ENCODE measurements at regions not wholly inside any gene's neighbourhood (a gene's known extent, or its start where the extent isn't known, plus 50 kb on each side); places are given as distances from the start of the nearest gene placed in this dataset.

- no peak for DNase-seq (ENCODE audit: low read depth, low spot score)
- Mint-ChIP-seq H3K27ac (ENCODE audit: unreplicated experiment) (no peak overlapping the region), H3K4me3 (no peak overlapping the region), H3K27me3 (ENCODE audit: low read depth) (peaks cover 9% of the 10 kb centered on the region), H3K36me3 (ENCODE audit: low read depth) (no peaks in the 10 kb centered on the region), H3K9me3 (no peaks in the 10 kb centered on the region), H3K4me1 (no peaks in the 10 kb centered on the region)
- no peak for TF ChIP-seq CTCF (conservative IDR thresholded peaks at IDR 0.05)
Observed at GRCh38 chr3:68249265-68249664, 594.9 kb upstream of the SUCLG2 start.

DNA sequence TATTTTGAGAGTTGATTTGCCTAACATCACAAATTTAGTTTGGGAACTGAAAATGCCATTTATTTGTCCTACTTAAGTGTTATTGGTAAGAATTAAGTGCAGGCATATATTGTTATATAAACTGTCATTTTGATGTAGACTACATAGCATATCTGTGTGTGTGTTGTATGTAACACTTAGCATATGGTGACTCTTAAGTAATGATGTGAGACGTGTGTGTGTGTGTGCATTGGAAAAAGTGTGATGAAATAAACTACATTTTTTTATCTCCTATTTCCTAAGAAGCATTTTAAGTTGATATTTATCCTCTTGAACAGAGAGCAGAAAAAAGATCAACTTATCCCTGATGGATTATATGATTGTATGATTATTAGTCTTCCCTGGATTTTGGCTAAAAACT is 588.2 kb upstream of the SUCLG2 start:
- Mint-ChIP-seq H3K4me3 (no peak overlapping the region), H3K27ac (ENCODE audit: unreplicated experiment) (no peak overlapping the region), H3K36me3 (ENCODE audit: low read depth) (no peaks in the 10 kb centered on the region), H3K27me3 (ENCODE audit: low read depth) (peaks cover 3% of the 10 kb centered on the region), H3K9me3 (no peaks in the 10 kb centered on the region), H3K4me1 (no peaks in the 10 kb centered on the region)
- no peak for TF ChIP-seq CTCF (conservative IDR thresholded peaks at IDR 0.05)
- DNase-seq (ENCODE audit: low read depth, low spot score), result no peak

DNA sequence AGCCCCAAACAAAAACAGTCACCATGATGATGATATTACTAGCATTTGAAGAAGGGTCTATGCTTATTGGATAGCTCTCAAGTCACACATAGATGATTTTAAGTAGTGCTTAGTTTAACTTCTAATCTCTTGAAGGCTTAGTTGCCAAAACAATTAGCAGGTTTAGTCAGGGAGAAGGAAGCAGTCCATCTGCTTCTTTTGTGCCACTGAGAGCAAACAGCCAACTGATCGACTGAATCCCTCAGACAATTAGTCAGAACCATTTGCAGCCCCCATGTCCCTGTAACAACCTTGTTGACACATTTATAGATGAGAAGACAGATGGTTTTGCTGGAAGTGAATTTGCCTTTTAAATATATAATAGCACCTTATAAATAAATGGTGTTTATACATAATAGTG is 585.1 kb upstream of the SUCLG2 start:
- TF ChIP-seq CTCF (conservative IDR thresholded peaks at IDR 0.05), result no peak
- H3K4me3 Mint-ChIP-seq, result no peak overlapping the region

DNA sequence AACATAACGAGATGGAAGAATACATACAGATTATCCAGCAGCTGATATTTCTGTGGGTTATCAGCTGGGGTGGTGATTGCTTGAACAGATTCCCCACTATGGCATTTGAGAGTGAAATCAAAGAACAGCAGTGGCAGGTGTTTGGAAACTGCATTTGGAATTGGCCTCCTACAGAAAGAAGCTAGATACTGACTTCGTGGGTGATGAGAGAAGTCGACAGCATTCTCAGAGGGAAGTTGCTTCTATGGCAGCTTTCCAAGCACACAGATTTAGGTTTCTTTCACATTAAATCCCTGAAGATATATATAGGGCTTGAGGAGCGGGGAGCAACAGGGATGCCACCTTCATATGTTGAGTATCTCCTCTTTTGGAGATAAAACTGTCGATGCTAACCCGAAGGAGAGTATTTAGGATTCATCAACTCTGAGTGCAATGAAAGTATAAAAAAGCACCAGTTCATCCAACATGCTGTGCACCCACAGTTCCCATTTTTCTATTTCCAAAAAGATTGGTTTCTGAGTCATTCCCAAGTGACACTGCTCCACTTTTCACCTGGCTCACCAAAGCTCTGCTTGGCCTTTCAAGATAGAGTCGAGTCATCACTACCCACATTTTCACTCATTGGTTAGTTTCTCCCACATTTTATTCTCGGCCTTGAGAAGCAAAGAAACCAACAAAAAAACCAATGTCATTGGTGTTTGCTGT is 579.8 kb upstream of the SUCLG2 start:
- no peak overlapping the region for H3K27ac Mint-ChIP-seq (ENCODE audit: unreplicated experiment)
- no peak for DNase-seq (ENCODE audit: low read depth, low spot score)
- no peaks in the 10 kb centered on the region for H3K4me1 Mint-ChIP-seq
- H3K4me3 Mint-ChIP-seq, result no peak overlapping the region
- no peaks in the 10 kb centered on the region for H3K27me3 Mint-ChIP-seq (ENCODE audit: low read depth)
- no peaks in the 10 kb centered on the region for H3K36me3 Mint-ChIP-seq (ENCODE audit: low read depth)
- TF ChIP-seq CTCF (conservative IDR thresholded peaks at IDR 0.05), result no peak
- H3K9me3 Mint-ChIP-seq, result peaks cover 9% of the 10 kb centered on the region

More for the DNA sequence above, 585.1 kb upstream of the SUCLG2 start:
- H3K27me3 Mint-ChIP-seq (ENCODE audit: low read depth), result no peaks in the 10 kb centered on the region
- H3K27ac Mint-ChIP-seq (ENCODE audit: unreplicated experiment), result no peak overlapping the region
- no peak for DNase-seq (ENCODE audit: low read depth, low spot score)
- H3K4me1 Mint-ChIP-seq, result no peaks in the 10 kb centered on the region
- no peaks in the 10 kb centered on the region for H3K9me3 Mint-ChIP-seq
- H3K36me3 Mint-ChIP-seq (ENCODE audit: low read depth), result no peaks in the 10 kb centered on the region

GRCh38 chr3:68228856-68229255 is 574.4 kb upstream of the SUCLG2 start:
- Mint-ChIP-seq H3K27ac (ENCODE audit: unreplicated experiment) (no peak overlapping the region), H3K36me3 (ENCODE audit: low read depth) (no peaks in the 10 kb centered on the region), H3K4me1 (peaks cover 7% of the 10 kb centered on the region), H3K4me3 (no peak overlapping the region), H3K27me3 (ENCODE audit: low read depth) (no peaks in the 10 kb centered on the region), H3K9me3 (peaks cover 9% of the 10 kb centered on the region)
- DNase-seq (ENCODE audit: low read depth, low spot score), result no peak
- no peak for TF ChIP-seq CTCF (conservative IDR thresholded peaks at IDR 0.05)
